Esophagus (tissue), 2 donors: ENCODE measurements at regions not wholly inside any gene's neighbourhood (a gene's known extent, or its start where the extent isn't known, plus 50 kb on each side); places are given as distances from the start of the nearest gene placed in this dataset.

ENCODE experiments used
- H3K27ac ChIP-seq, 2 donors: one replicate each; pipeline ENCODE4 v1.5.1; 2013; ENCODE audit warnings: low read depth in 2 of 2, mild to moderate bottlenecking in 2 of 2, inconsistent platforms in 1 of 2, low read length in 1 of 2, moderate library complexity in 1 of 2
- H3K27me3 ChIP-seq, 2 donors: one replicate each; pipeline ENCODE4 v1.6.1; 2013; ENCODE audit warnings: low read length in 2 of 2, control low read depth in 1 of 2, mild to moderate bottlenecking in 1 of 2; ENCODE audit not compliant: insufficient read depth in 2 of 2, control insufficient read depth in 1 of 2
- H3K36me3 ChIP-seq, 2 donors: one replicate each; pipeline ENCODE4 v1.6.1; 2013; ENCODE audit warnings: low read length in 1 of 2; ENCODE audit not compliant: control insufficient read depth in 2 of 2, insufficient read depth in 2 of 2
- H3K4me1 ChIP-seq, 2 donors: one replicate each; pipeline ENCODE4 v1.6.1; 2013; ENCODE audit warnings: low read length in 1 of 2; ENCODE audit not compliant: control insufficient read depth in 2 of 2, insufficient read depth in 2 of 2
- H3K4me3 ChIP-seq, 2 donors: one replicate each; pipeline ENCODE4 v1.5.1; 2013; ENCODE audit warnings: low read length in 2 of 2, mild to moderate bottlenecking in 2 of 2, low read depth in 1 of 2, moderate library complexity in 1 of 2
- H3K9me3 ChIP-seq, 2 donors: one replicate each; pipeline ENCODE4 v1.6.1; 2013; ENCODE audit warnings: mild to moderate bottlenecking in 2 of 2, low read depth in 1 of 2, low read length in 1 of 2, moderate library complexity in 1 of 2; ENCODE audit not compliant: control insufficient read depth in 2 of 2, insufficient read depth in 1 of 2
- WGBS, 2 donors: extraction: QIAGEN DNeasy Blood & Tissue Kit; methylation state at CpG; one replicate each; pipeline ENCODE4 v1.1.7; 2013; 5-methylcytosine and 5-hydroxymethylcytosine counted together
- donor health status: healthy with polysubstance abuse.
- donor health status: Bipolar disorder and iron deficiency.

GRCh38 chr10:2494399-2494798, 572.9 kb upstream of the PFKP start:
- Histone ChIP-seq H3K4me1 (no peaks in the 10 kb centered on the region), H3K27ac (no peak overlapping the region), H3K9me3 (peaks cover 4 to 6% of the 10 kb centered on the region in 2 donors), H3K36me3 (no peaks in the 10 kb centered on the region), H3K27me3 (no peaks in the 10 kb centered on the region), H3K4me3 (no peak overlapping the region)
- 82 to 84% methylated on average over 6 of the region's 6 CpGs for WGBS, 2 donors

GRCh38 chr10:2488446-2489005, 578.8 kb upstream of the PFKP start:
- no peaks in the 10 kb centered on the region for H3K27me3 ChIP-seq
- WGBS, 2 donors = 69 to 74% methylated on average over 10 of the region's 10 CpGs
- no peaks in the 10 kb centered on the region for H3K4me1 ChIP-seq
- H3K27ac ChIP-seq = no peak overlapping the region
- H3K4me3 ChIP-seq = no peak overlapping the region
- H3K36me3 ChIP-seq = no peaks in the 10 kb centered on the region
- peaks cover 2 to 4% of the 10 kb centered on the region in 2 donors for H3K9me3 ChIP-seq

GRCh38 chr10:2487921-2488320, 579.4 kb upstream of the PFKP start:
- Histone ChIP-seq H3K27ac (no peak overlapping the region), H3K4me1 (no peaks in the 10 kb centered on the region), H3K4me3 (no peak overlapping the region), H3K27me3 (no peaks in the 10 kb centered on the region), H3K36me3 (no peaks in the 10 kb centered on the region), H3K9me3 (peaks cover 2% of the 10 kb centered on the region in 2 donors)
- 67 to 74% methylated on average over 5 of the region's 5 CpGs for WGBS, 2 donors

GRCh38 chr10:2478656-2479055, 588.7 kb upstream of the PFKP start:
- 38 to 50% methylated on average over 2 of the region's 2 CpGs for WGBS, 2 donors
- no peak overlapping the region for H3K27ac ChIP-seq
- H3K36me3 ChIP-seq = no peaks in the 10 kb centered on the region
- H3K9me3 ChIP-seq = peaks cover 0 to 8% of the 10 kb centered on the region in 2 donors
- H3K4me3 ChIP-seq = no peak overlapping the region
- H3K4me1 ChIP-seq = no peaks in the 10 kb centered on the region
- no peaks in the 10 kb centered on the region for H3K27me3 ChIP-seq

GRCh38 chr10:2476812-2477553, 590.4 kb upstream of the PFKP start:
- 64 to 69% methylated on average over 9 of the region's 9 CpGs for WGBS, 2 donors
- Histone ChIP-seq H3K27ac (no peak overlapping the region), H3K9me3 (peaks cover 0 to 8% of the 10 kb centered on the region in 2 donors), H3K4me1 (no peaks in the 10 kb centered on the region), H3K4me3 (no peak overlapping the region), H3K27me3 (no peaks in the 10 kb centered on the region), H3K36me3 (no peaks in the 10 kb centered on the region)

GRCh38 chr10:2476218-2476811, 591.0 kb upstream of the PFKP start:
- WGBS, 2 donors = 74 to 81% methylated on average over 15 of the region's 15 CpGs
- Histone ChIP-seq H3K4me1 (no peaks in the 10 kb centered on the region), H3K27ac (no peak overlapping the region), H3K9me3 (peaks cover 0 to 8% of the 10 kb centered on the region in 2 donors), H3K27me3 (no peaks in the 10 kb centered on the region), H3K4me3 (no peak overlapping the region), H3K36me3 (no peaks in the 10 kb centered on the region)

- Histone ChIP-seq H3K27me3 (no peaks in the 10 kb centered on the region), H3K4me1 (no peaks in the 10 kb centered on the region), H3K9me3 (peaks cover 0 to 5% of the 10 kb centered on the region in 2 donors), H3K36me3 (no peaks in the 10 kb centered on the region), H3K27ac (no peak overlapping the region), H3K4me3 (no peak overlapping the region)
- 65% methylated on average over 6 of the region's 6 CpGs for WGBS, 2 donors
These were observed 591.6 kb upstream of the PFKP start for GRCh38 chr10:2475711-2476217.

GRCh38 chr10:2471811-2472210, 595.5 kb upstream of the PFKP start:
- 78 to 84% methylated on average over 1 of the region's 1 CpG for WGBS, 2 donors
- no peak overlapping the region for H3K27ac ChIP-seq
- no peaks in the 10 kb centered on the region for H3K27me3 ChIP-seq
- peaks cover 6% of the 10 kb centered on the region in 2 donors for H3K9me3 ChIP-seq
- no peaks in the 10 kb centered on the region for H3K4me1 ChIP-seq
- H3K4me3 ChIP-seq = no peak overlapping the region
- H3K36me3 ChIP-seq = no peaks in the 10 kb centered on the region

GRCh38 chr10:2469802-2470201, 597.5 kb upstream of the PFKP start:
- WGBS, 2 donors = 57 to 65% methylated on average over 2 of the region's 2 CpGs
- Histone ChIP-seq H3K4me3 (no peak overlapping the region), H3K4me1 (no peaks in the 10 kb centered on the region), H3K9me3 (peaks cover 5 to 6% of the 10 kb centered on the region in 2 donors), H3K27ac (no peak overlapping the region), H3K27me3 (no peaks in the 10 kb centered on the region), H3K36me3 (no peaks in the 10 kb centered on the region)
